IPS-20b (cell line): ENCODE measurements at regions not wholly inside any gene's neighbourhood (a gene's known extent, or its start where the extent isn't known, plus 50 kb on each side); places are given as distances from the start of the nearest gene placed in this dataset.
"Not testable (repeated sequence)": the region's sequence is repeated elsewhere in the genome, so short reads cannot be mapped to it uniquely, and the experiment has no call there.

Source experiments
- H3K27ac ChIP-seq: one replicate; pipeline ENCODE4 v1.5.1; 2013; ENCODE audit warnings: low read length
- H3K27me3 ChIP-seq: 2 replicates; pipeline ENCODE4 v1.6.1; 2013; ENCODE audit warnings: mild to moderate bottlenecking, low read length, inconsistent platforms; ENCODE audit not compliant: insufficient read depth
- H3K36me3 ChIP-seq: 2 replicates; pipeline ENCODE4 v1.6.1; 2013; ENCODE audit warnings: low read depth, mild to moderate bottlenecking, inconsistent platforms, low read length, moderate library complexity; ENCODE audit not compliant: insufficient read depth
- H3K4me1 ChIP-seq: 2 replicates; pipeline ENCODE4 v1.6.1; 2013; ENCODE audit warnings: mild to moderate bottlenecking, control low read depth, inconsistent platforms, low read length, moderate library complexity; ENCODE audit not compliant: insufficient read depth
- H3K4me3 ChIP-seq: 2 replicates; pipeline ENCODE4 v1.5.1; 2013; ENCODE audit warnings: mild to moderate bottlenecking, low read length, inconsistent platforms
- H3K9ac ChIP-seq: 2 replicates; pipeline ENCODE4 v1.6.1; 2013; ENCODE audit warnings: low read depth, mild to moderate bottlenecking, inconsistent platforms, low read length, moderate library complexity
- H3K9me3 ChIP-seq: 2 replicates; pipeline ENCODE4 v1.6.1; 2013; ENCODE audit warnings: mild to moderate bottlenecking, low read depth, low read length, inconsistent platforms; ENCODE audit not compliant: insufficient read depth

DNA sequence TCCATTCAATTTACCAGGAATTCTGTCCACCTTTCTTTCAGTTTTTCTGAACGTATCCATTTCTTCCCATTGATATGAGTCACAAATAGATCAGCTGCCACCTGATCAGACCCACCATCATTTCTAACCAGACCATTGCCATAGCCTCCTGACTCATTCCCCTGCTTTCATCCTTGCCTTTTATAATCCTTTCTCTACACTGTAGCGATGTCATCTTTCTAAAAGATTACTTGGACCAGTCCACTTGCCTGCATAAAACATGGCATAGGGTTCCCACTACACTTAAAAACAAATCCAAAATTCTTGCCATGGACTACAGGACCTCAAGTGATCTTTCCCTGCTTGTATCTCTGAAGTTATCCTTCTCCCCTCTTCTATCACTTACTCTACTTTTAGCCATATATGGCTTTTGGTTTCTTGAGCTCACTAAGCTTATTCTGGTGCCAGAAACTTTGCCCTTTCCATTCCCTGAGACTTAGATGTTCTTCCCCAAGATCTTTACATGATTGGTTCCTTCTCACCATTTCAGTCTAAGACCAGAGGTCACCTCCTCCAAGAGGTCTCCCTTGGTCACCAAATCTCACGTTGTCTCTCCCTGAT, 149.5 kb upstream of the KRR1 start:
- Histone ChIP-seq H3K27ac (no peak overlapping the region), H3K36me3 (no peaks in the 10 kb centered on the region), H3K27me3 (no peaks in the 10 kb centered on the region), H3K9me3 (no peaks in the 10 kb centered on the region), H3K9ac (no peak overlapping the region), H3K4me1 (no peaks in the 10 kb centered on the region; the same call in 1 of the 2 replicates), H3K4me3 (no peak overlapping the region)

DNA sequence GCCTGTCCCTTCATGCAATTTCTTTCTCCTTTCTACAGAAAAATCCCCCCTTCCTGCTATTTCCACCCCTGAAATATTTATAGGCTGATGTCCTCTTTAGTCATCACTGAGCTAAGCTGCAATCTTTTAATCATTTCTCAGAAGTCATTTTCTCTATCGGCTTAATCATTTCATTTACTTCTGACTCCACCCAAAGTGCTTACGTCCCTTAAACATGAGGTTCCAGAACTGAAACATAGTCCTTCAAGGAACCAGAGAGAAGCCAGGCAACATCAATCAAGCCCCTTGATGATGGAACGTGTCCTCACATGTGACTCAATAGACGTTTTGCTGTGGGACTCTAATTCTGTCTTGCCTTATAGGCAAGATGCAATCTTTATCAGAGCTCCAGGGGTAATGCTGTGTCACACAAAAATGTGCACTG, 148.7 kb upstream of the KRR1 start:
- no peak overlapping the region for H3K9ac ChIP-seq
- H3K4me1 ChIP-seq: no peaks in the 10 kb centered on the region; the same call in 1 of the 2 replicates

DNA sequence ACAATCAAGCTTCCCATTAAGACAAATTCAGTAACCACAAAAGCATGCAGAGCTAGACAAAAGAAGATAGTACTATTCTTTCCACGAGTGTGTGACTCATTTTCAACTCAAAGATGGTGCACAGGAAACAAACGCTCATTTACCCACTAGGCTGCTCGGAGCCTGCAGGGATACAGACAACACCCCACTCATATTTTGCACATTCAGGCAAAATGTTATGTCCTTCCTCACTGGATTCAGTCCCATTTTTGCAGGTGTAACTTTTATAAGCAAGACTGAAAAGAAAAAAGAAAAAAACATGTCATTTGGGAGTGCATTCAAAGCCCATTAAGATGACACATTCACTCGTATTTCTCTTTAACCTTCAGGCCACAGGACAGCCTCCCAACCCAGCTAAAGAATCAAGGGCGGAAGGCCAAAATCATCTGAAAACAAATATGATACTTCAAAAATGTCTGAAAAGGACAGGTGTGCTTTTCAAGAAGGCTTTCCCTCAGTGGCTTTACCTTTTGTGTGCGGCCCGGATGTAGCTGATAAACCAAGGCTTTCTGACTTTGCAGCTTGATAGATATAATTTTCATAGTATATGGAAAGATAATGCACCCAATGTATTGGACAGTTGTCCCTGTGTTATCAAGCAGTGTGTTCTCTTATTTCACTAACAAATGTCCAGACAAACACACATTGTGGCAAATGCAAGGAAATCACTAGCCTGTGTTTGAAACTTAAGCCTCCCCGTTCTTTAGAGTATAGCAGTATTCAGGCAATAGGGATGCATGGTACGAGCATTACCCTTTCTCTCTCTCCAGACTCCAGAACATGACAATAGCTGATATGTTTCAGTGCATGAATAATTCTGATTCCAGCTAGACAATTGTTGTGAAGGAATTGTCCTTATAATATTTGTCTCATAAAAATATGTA, 147.8 kb upstream of the KRR1 start:
- Histone ChIP-seq H3K9me3 (no peaks in the 10 kb centered on the region), H3K27ac (no peak overlapping the region), H3K4me3 (no peak overlapping the region), H3K9ac (no peak overlapping the region), H3K36me3 (no peaks in the 10 kb centered on the region), H3K27me3 (no peaks in the 10 kb centered on the region), H3K4me1 (no peaks in the 10 kb centered on the region; the same call in 1 of the 2 replicates)

More for the DNA sequence above, 148.7 kb upstream of the KRR1 start:
- Histone ChIP-seq H3K27me3 (no peaks in the 10 kb centered on the region), H3K36me3 (no peaks in the 10 kb centered on the region), H3K27ac (no peak overlapping the region), H3K9me3 (no peaks in the 10 kb centered on the region), H3K4me3 (no peak overlapping the region)

DNA sequence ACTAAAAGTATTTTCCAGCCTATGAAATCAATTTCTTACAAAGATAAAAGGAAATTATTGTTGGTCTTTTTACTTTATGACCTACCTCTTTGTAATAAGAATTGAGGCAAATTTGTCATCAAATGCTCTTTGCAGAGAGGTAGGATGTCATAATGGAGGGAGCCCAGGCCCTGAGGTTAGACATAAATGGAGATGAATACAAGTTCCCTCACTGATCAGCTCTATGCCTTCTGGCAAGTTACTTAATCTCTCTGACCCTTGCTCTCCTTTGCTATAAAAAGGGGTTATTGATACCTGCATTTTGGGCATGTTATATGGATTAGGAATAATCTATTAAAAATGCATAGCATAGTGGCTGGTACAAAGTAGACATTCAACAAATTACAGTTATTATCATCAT, 146.9 kb upstream of the KRR1 start:
- no peaks in the 10 kb centered on the region for H3K9me3 ChIP-seq
- H3K27ac ChIP-seq: no peak overlapping the region
- no peaks in the 10 kb centered on the region; the same call in 1 of the 2 replicates for H3K4me1 ChIP-seq
- H3K27me3 ChIP-seq: no peaks in the 10 kb centered on the region
- H3K9ac ChIP-seq: no peak overlapping the region
- H3K4me3 ChIP-seq: no peak overlapping the region
- no peaks in the 10 kb centered on the region for H3K36me3 ChIP-seq

DNA sequence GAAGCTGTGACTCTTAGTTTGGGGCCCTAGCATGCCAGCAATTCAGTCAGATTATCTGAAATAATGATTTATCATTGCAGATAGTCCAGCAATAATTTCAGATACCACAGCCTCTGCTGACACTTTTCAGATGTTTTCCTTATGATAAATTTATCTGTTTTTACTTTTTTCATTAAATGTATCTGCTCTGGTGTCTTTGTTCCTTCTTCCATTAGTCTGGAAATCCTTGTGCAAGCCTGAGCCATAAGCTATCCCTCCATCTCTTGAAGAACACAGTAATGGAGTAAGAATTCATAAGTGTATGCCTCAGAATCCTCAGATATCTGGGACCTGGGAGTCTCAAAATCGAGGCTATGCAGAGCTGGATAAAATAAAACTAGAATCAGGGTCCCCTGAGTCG, 146.4 kb upstream of the KRR1 start:
- Histone ChIP-seq H3K27me3 (no peaks in the 10 kb centered on the region), H3K36me3 (no peaks in the 10 kb centered on the region), H3K9me3 (no peaks in the 10 kb centered on the region), H3K27ac (no peak overlapping the region), H3K4me3 (no peak overlapping the region), H3K9ac (no peak overlapping the region), H3K4me1 (no peaks in the 10 kb centered on the region; the same call in 1 of the 2 replicates)

GRCh38 chr12:75657354-75657753, 145.9 kb upstream of the KRR1 start:
- H3K4me1 ChIP-seq, H3K27me3 ChIP-seq, H3K4me3 ChIP-seq, H3K36me3 ChIP-seq, H3K27ac ChIP-seq, H3K9me3 ChIP-seq, H3K9ac ChIP-seq: not testable (repeated sequence)

GRCh38 chr12:75656648-75657047, 145.2 kb upstream of the KRR1 start:
- Histone ChIP-seq H3K4me3 (no peak overlapping the region), H3K9me3 (no peaks in the 10 kb centered on the region), H3K27me3 (no peaks in the 10 kb centered on the region), H3K4me1 (no peaks in the 10 kb centered on the region; the same call in 1 of the 2 replicates), H3K9ac (no peak overlapping the region), H3K27ac (no peak overlapping the region), H3K36me3 (no peaks in the 10 kb centered on the region)

- peaks cover under 1% of the 10 kb centered on the region for H3K4me1 ChIP-seq
- no peak overlapping the region for H3K27ac ChIP-seq
- no peaks in the 10 kb centered on the region for H3K27me3 ChIP-seq
- no peak overlapping the region for H3K4me3 ChIP-seq
- H3K36me3 ChIP-seq: no peaks in the 10 kb centered on the region
- H3K9me3 ChIP-seq: no peaks in the 10 kb centered on the region
- H3K9ac ChIP-seq: no peak overlapping the region
Measured at GRCh38 chr12:75656210-75656609, 144.8 kb upstream of the KRR1 start.

GRCh38 chr12:75655315-75655806, 144.0 kb upstream of the KRR1 start:
- no peak overlapping the region for H3K27ac ChIP-seq
- H3K36me3 ChIP-seq: no peaks in the 10 kb centered on the region
- H3K9ac ChIP-seq: no peak overlapping the region
- H3K4me1 ChIP-seq: peaks cover 4% of the 10 kb centered on the region
- no peak overlapping the region for H3K4me3 ChIP-seq
- no peaks in the 10 kb centered on the region for H3K9me3 ChIP-seq
- no peaks in the 10 kb centered on the region for H3K27me3 ChIP-seq

- H3K27me3 ChIP-seq: no peaks in the 10 kb centered on the region
- no peak overlapping the region for H3K9ac ChIP-seq
- H3K27ac ChIP-seq: no peak overlapping the region
- H3K4me1 ChIP-seq: peaks cover 4% of the 10 kb centered on the region
- no peak overlapping the region for H3K4me3 ChIP-seq
- no peaks in the 10 kb centered on the region for H3K9me3 ChIP-seq
- no peaks in the 10 kb centered on the region for H3K36me3 ChIP-seq
Measured at GRCh38 chr12:75651342-75651695, 139.9 kb upstream of the KRR1 start.

DNA sequence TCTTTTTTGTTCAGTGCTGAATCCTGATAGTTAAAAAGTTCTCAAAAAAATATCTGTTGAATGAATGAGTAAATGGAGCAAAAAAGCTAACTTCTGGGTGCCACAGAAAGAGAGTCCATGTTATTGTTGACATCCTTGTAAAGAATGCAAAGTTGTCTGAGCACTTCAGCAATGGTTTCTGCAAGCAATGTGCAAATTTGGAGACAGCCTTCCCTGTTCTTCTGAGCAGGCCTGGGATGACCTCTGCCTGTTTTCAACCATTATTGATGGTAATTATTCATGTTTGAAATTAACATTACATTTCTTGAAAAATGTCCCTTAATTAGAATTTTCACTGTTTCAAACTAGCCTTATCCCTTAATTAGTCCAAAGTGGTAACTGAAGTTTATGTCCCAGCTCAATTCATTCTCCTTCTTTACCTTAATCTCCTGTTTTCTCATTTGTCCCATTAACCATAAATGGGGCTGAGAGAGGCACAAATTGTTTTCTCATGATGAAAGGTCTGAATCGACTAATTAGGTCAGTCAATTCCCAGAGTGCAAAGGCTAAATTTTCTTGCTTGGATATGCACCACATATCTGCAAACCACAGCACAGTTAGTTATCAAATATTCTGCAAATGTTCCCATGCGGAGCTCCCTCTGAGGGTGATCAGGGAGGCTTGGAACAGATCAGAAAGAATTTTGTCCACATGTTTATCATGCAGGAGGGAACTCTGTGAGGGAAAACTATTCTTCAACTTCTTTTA, 139.4 kb upstream of the KRR1 start:
- H3K9ac ChIP-seq: no peak overlapping the region
- no peak overlapping the region for H3K27ac ChIP-seq
- H3K4me3 ChIP-seq: no peak overlapping the region
- H3K27me3 ChIP-seq: no peaks in the 10 kb centered on the region
- H3K4me1 ChIP-seq: peaks cover 4% of the 10 kb centered on the region
- no peaks in the 10 kb centered on the region for H3K36me3 ChIP-seq
- H3K9me3 ChIP-seq: no peaks in the 10 kb centered on the region
